ENCODE measurements at regions not wholly inside any gene's neighbourhood (a gene's known extent, or its start where the extent isn't known, plus 50 kb on each side); places are given as distances from the start of the nearest gene placed in this dataset.

GRCh38 chr6:170184316-170184715 is 106.6 kb downstream of the DLL1 start:
- TF ChIP-seq CTCF (IDR thresholded peaks at IDR 0.05; ENCODE audit: borderline replicate concordance, extremely low read depth, low read length, poor library complexity, severe bottlenecking) (no peak), EZH2 (IDR thresholded peaks at IDR 0.05; ENCODE audit: borderline replicate concordance, low read depth, low read length, severe bottlenecking) (no peak)

Data from DND-41 (cell line).